ENCODE measurements at regions not wholly inside any gene's neighbourhood (a gene's known extent, or its start where the extent isn't known, plus 50 kb on each side); places are given as distances from the start of the nearest gene placed in this dataset.

DNA sequence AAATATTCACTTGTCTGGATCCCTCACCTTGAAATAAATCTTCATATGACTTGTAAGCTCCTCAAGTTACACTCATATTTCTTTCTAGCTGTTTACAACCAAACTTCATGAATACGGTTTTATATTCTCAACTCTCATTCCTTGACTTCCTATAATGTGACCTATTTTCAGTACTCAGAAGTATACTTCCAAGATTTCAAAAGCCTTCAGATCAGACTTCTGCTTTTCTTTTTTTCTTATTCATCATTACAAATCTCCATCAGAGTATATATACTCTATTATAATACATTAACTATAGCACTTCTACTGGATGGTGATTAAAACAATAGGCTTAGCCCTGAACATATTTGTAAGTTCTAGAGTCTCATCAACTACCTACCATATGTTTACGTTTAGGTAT is 123.6 kb upstream of the ALCAM start:
- no peak for DNase-seq (ENCODE audit: low read depth in 1 of 2, low spot score in 2 of 2)
- H3K4ac ChIP-seq (replicated peaks; ENCODE audit: insufficient read length, low read depth, low read length) = no peak overlapping the region
- H2BK5ac ChIP-seq (ENCODE audit: low read depth, low read length) = no peak overlapping the region
- no peaks in the 10 kb centered on the region for H3K79me2 ChIP-seq (ENCODE audit: control insufficient read depth in 1 of 2, insufficient read depth in 2 of 2, low read length in 2 of 2)
- no peak overlapping the region for H3K9ac ChIP-seq (replicated peaks in 1 of 4; ENCODE audit: extremely low read depth in 1 of 4, low read depth in 3 of 4, low read length in 3 of 4)
- no peaks in the 10 kb centered on the region for H3K9me3 ChIP-seq (ENCODE audit: insufficient read depth in 2 of 2, low read depth in 1 of 2, low read length in 1 of 2)
- no peak overlapping the region for H2BK20ac ChIP-seq (ENCODE audit: low read length)
- H2BK120ac ChIP-seq (replicated peaks; ENCODE audit: low read depth, low read length) = no peak overlapping the region
- no peak overlapping the region for H2BK12ac ChIP-seq (ENCODE audit: low read depth, low read length)
- CTCF ChIA-PET (ENCODE audit: partially characterized antibody) = no interaction called here
- POLR2A ChIA-PET (ENCODE audit: partially characterized antibody) = no interaction called here
- H3K79me1 ChIP-seq (ENCODE audit: low read depth, low read length) = no peaks in the 10 kb centered on the region
- no peak overlapping the region for H3K27ac ChIP-seq (ENCODE audit: low read depth, low read length)
- H3K23ac ChIP-seq (ENCODE audit: insufficient read length) = no peak overlapping the region
- H3K4me1 ChIP-seq (replicated peaks in 1 of 4; ENCODE audit: control insufficient read depth in 3 of 4, insufficient read depth in 4 of 4, low read length in 3 of 4) = no peaks in the 10 kb centered on the region
- no peak overlapping the region for H3K18ac ChIP-seq (ENCODE audit: extremely low read depth, low read length)
- no peaks in the 10 kb centered on the region for H3K27me3 ChIP-seq (replicated peaks in 1 of 4; ENCODE audit: control insufficient read depth in 3 of 4, extremely low read depth in 1 of 4, insufficient read depth in 3 of 4, low read length in 3 of 4)
- H3K4me2 ChIP-seq (ENCODE audit: insufficient read depth in 1 of 2, low read depth in 2 of 2, low read length in 2 of 2) = no peak overlapping the region
- no peak overlapping the region for H4K91ac ChIP-seq (replicated peaks; ENCODE audit: insufficient read length, low read length)
- WGBS, 2 experiments (ENCODE audit: extremely low coverage in 1 of 2, insufficient coverage in 1 of 2, insufficient read length in 1 of 2, insufficient replicate concordance in 2 of 2, low coverage in 1 of 2, low lambda C conversion rate in 2 of 2, missing lambda C conversion rate in 1 of 2) = 91% methylated on average over 2 of the region's 2 CpGs; no CpG with 5 or more reads in 1 of the 2 experiments
- H3K56ac ChIP-seq (replicated peaks; ENCODE audit: insufficient read length, low read depth, low read length) = no peak overlapping the region
- H4K8ac ChIP-seq (ENCODE audit: extremely low read depth, insufficient read depth, low read length) = no peak overlapping the region
- H3K14ac ChIP-seq (ENCODE audit: insufficient read length) = no peak overlapping the region
- no peaks in the 10 kb centered on the region for H3K36me3 ChIP-seq (ENCODE audit: control insufficient read depth in 2 of 4, insufficient read depth in 4 of 4, low read length in 3 of 4)
- no peak for TF ChIP-seq SUZ12 (IDR thresholded peaks at IDR 0.05; ENCODE audit: low read length)
- no peak for TF ChIP-seq GABPA (IDR thresholded peaks at IDR 0.05; ENCODE audit: borderline replicate concordance, insufficient read depth, low read length)
- no peak for TF ChIP-seq EP300 (IDR thresholded peaks at IDR 0.05; ENCODE audit: borderline replicate concordance in 1 of 2, low read depth in 2 of 2, low read length in 2 of 2)
- no peak for TF ChIP-seq ATF2 (IDR thresholded peaks at IDR 0.05; ENCODE audit: low read length)
- no peak for TF ChIP-seq JUND (IDR thresholded peaks at IDR 0.05; ENCODE audit: low read length)
- TF ChIP-seq POLR2AphosphoS5 (IDR thresholded peaks at IDR 0.05; ENCODE audit: low read depth, low read length) = no peak
- TF ChIP-seq CTBP2 (IDR thresholded peaks at IDR 0.05; ENCODE audit: borderline replicate concordance, insufficient read depth, insufficient read length, low read length) = no peak
- H2BK15ac ChIP-seq (ENCODE audit: low read length) = no peak overlapping the region
- no peak overlapping the region for H2AK5ac ChIP-seq (ENCODE audit: low read depth, low read length)
- H3K4me3 ChIP-seq (ENCODE audit: extremely low read depth in 1 of 4, insufficient read depth in 2 of 4, low read depth in 3 of 4, low read length in 4 of 4) = no peak overlapping the region
- no peaks in the 10 kb centered on the region for H3K23me2 ChIP-seq (ENCODE audit: low read depth, low read length)
- no peaks in the 10 kb centered on the region for H4K20me1 ChIP-seq (replicated peaks in 1 of 2; ENCODE audit: control insufficient read depth in 1 of 2, insufficient read depth in 2 of 2, low read length in 2 of 2)
- H2AFZ ChIP-seq (ENCODE audit: low read length) = no peak overlapping the region
- H4K5ac ChIP-seq (ENCODE audit: insufficient read length, low read depth, low read length) = no peak overlapping the region
- no peak for FAIRE-seq
